ENCODE measurements at regions not wholly inside any gene's neighbourhood (a gene's known extent, or its start where the extent isn't known, plus 50 kb on each side); places are given as distances from the start of the nearest gene placed in this dataset.
A peak's percentile ranks its signal among the peaks of the same experiment; 100 is the strongest.

GRCh38 chr6:27551607-27552006 is 78.7 kb upstream of the ZNF184 start:
- Mint-ChIP-seq H3K9me3 (no peaks in the 10 kb centered on the region; a peak in 1 of 5 replicates), H3K36me3 (ENCODE audit: insufficient read depth in 1 of 3, low read depth in 3 of 3) (no peaks in the 10 kb centered on the region), H3K4me1 (peaks cover 10 to 14% of the 10 kb centered on the region in 2 experiments), H3K27me3 (ENCODE audit: low read depth) (peaks cover 7% of the 10 kb centered on the region), H3K4me3 (peak overlapping the region; percentile 84 to 97), H3K27ac (no peak overlapping the region)
- Histone ChIP-seq H3K4me1 (ENCODE audit: insufficient read depth, low read length) (no peaks in the 10 kb centered on the region; the same call in 1 of the 2 replicates), H3K56ac (ENCODE audit: insufficient read length, low read depth, low read length) (no peak overlapping the region), H3K18ac (ENCODE audit: insufficient read length, low read depth, low read length) (no peak overlapping the region), H2AFZ (ENCODE audit: low read length) (no peak overlapping the region), H2BK5ac (ENCODE audit: insufficient read length, low read length) (no peak overlapping the region), H3K27me3 (ENCODE audit: insufficient read depth, low read length) (no peaks in the 10 kb centered on the region), H3T11ph (ENCODE audit: low read length) (no peak overlapping the region), H4K5ac (ENCODE audit: insufficient read length, low read depth, low read length) (no peak overlapping the region), H3K79me1 (ENCODE audit: insufficient read depth, low read depth, low read length, poor library complexity, severe bottlenecking) (no peaks in the 10 kb centered on the region), H3K14ac (ENCODE audit: insufficient read depth, low read length) (no peak overlapping the region), H3K4ac (ENCODE audit: low read depth, low read length) (no peak overlapping the region), H3K23me2 (ENCODE audit: insufficient read length, low read depth, low read length, poor library complexity, severe bottlenecking) (peaks cover 7% of the 10 kb centered on the region), H3K9ac (ENCODE audit: extremely low read depth, insufficient read length, low read length) (no peak overlapping the region), H4K20me1 (ENCODE audit: control insufficient read depth, insufficient read depth, insufficient read length) (no peaks in the 10 kb centered on the region), H4K91ac (ENCODE audit: insufficient read length, low read depth, low read length) (no peak overlapping the region), H2BK20ac (ENCODE audit: low read depth, low read length, poor library complexity, severe bottlenecking) (no peak overlapping the region), H2AK5ac (ENCODE audit: insufficient read length, low read length) (no peak overlapping the region), H2BK12ac (ENCODE audit: insufficient read length, low read depth, low read length) (no peak overlapping the region), H2BK120ac (ENCODE audit: low read depth, low read length, poor library complexity, severe bottlenecking) (no peak overlapping the region), H3K79me2 (ENCODE audit: insufficient read depth, low read length) (no peaks in the 10 kb centered on the region), H4K8ac (replicated peaks; ENCODE audit: insufficient read length, low read depth, low read length) (no peak overlapping the region), H3K4me2 (ENCODE audit: insufficient read depth, insufficient read length, low read length) (no peak overlapping the region), H2BK15ac (ENCODE audit: low read depth, low read length) (no peak overlapping the region), H3K27ac (ENCODE audit: insufficient read length, low read depth, low read length) (no peak overlapping the region), H3K9me3 (ENCODE audit: control insufficient read depth, low read depth, low read length) (no peaks in the 10 kb centered on the region), H3K23ac (ENCODE audit: insufficient read length, low read depth, low read length) (no peak overlapping the region)
- WGBS (ENCODE audit: extremely low coverage, insufficient read length, low lambda C conversion rate) = no CpG with 5 or more reads among the region's 2 CpGs
- no peak for DNase-seq
- TF ChIP-seq CTCF (conservative IDR thresholded peaks at IDR 0.05) = no peak
